HCT116 (cell line): ENCODE measurements at regions not wholly inside any gene's neighbourhood (a gene's known extent, or its start where the extent isn't known, plus 50 kb on each side); places are given as distances from the start of the nearest gene placed in this dataset.
A peak's percentile ranks its signal among the peaks of the same experiment; 100 is the strongest.

Source experiments
- ATAC-seq: fragments of 200-7000 bp; cut with Tn5 transposase; 2 replicates; pipeline ENCODE4 v1.9.1; 2020; ENCODE audit warnings: mild to moderate bottlenecking, moderate library complexity
- BruUV-seq: library from RNA; stranded (reverse); fragments of 400-500 nt; replicated peaks from 2 replicates; lab custom pipeline; 2021; lab: Mats Ljungman, UMichigan
- CTCF ChIA-PET: fragments of 300-600 bp; sonication (Branson Sonifier 250); formaldehyde crosslinking; loops from one replicate; lab custom pipeline; 2021; ENCODE audit warnings: antibody characterized with exemption; lab: Charles Lee
- POLR2A ChIA-PET: fragments of 300-600, 350-600 bp; sonication (Branson Sonifier 250); formaldehyde crosslinking; loops from one replicate; lab custom pipeline; 2021; ENCODE audit warnings: antibody characterized with exemption; lab: Charles Lee
- RAD21 ChIA-PET, 2 experiments: fragments of 300-600 bp; sonication (Branson Sonifier 250); formaldehyde crosslinking; loops; one replicate each; lab custom pipeline; 2023; ENCODE audit warnings: low total read pairs in 2 of 2; ENCODE audit not compliant: uncharacterized antibody in 2 of 2, unreplicated experiment in 2 of 2, low non-redundant PET in 1 of 2; lab: Charles Lee
- DNase-seq: peaks from one replicate; pipeline ENCODE4 v3.0.0-alpha.2; 2010; ENCODE audit warnings: low read depth, low spot score
- H2AFZ ChIP-seq: fragments of 200-600 bp; shearing (Covaris generic), sonication (generic); 2 replicates; pipeline ENCODE4 v1.6.1; 2017; ENCODE audit warnings: low read depth, mixed run types, mixed read lengths, antibody characterized with exemption, low read length; ENCODE audit not compliant: poor library complexity, severe bottlenecking
- H3K27ac ChIP-seq: 2 replicates; pipeline ENCODE4 v1.5.1; 2012; ENCODE audit warnings: low read depth, low read length
- H3K27me3 ChIP-seq: fragments of 200-600 bp; sonication (generic); 2 replicates; pipeline ENCODE4 v1.6.1; 2016; ENCODE audit warnings: mixed run types, low read length, mixed read lengths; ENCODE audit not compliant: insufficient read depth
- H3K36me3 ChIP-seq, 2 experiments: fragments of 200-500 bp in 1 of 2; fragments of 200-600 bp in 1 of 2; sonication (Bioruptor generic) in 1 of 2; sonication (generic) in 1 of 2; 2 replicates each; pipeline versions ENCODE4 v1.5.1 to v1.6.1; 2014 to 2016; ENCODE audit warnings: low read length in 2 of 2, inconsistent platforms in 1 of 2, mixed read lengths in 1 of 2, mixed run types in 1 of 2; ENCODE audit not compliant: insufficient read depth in 2 of 2, control insufficient read depth in 1 of 2
- H3K4me1 ChIP-seq, 2 experiments: fragments of 200-600 bp in 1 of 2; sonication (generic) in 1 of 2; 2 replicates each; pipeline versions ENCODE4 v1.5.1 to v1.6.1; 2012 to 2017; ENCODE audit warnings: low read length in 2 of 2, inconsistent platforms in 1 of 2, mild to moderate bottlenecking in 1 of 2, mixed read lengths in 1 of 2, mixed run types in 1 of 2, moderate library complexity in 1 of 2; ENCODE audit not compliant: insufficient read depth in 2 of 2, control insufficient read depth in 1 of 2
- H3K4me2 ChIP-seq: fragments of 200-600 bp; sonication (generic); 2 replicates; pipeline ENCODE4 v1.6.1; 2017; ENCODE audit warnings: mixed run types, low read length, mixed read lengths
- H3K4me3 ChIP-seq, 2 experiments: fragments of 200-600 bp in 1 of 2; sonication (generic) in 1 of 2; replicated peaks in 1 of 2; 2 replicates each; pipeline ENCODE4 v1.5.1; 2011 to 2016; ENCODE audit warnings: low read length in 2 of 2, control low read depth in 1 of 2, low read depth in 1 of 2, mild to moderate bottlenecking in 1 of 2, mixed read lengths in 1 of 2, mixed run types in 1 of 2
- H3K79me2 ChIP-seq: fragments of 200-600 bp; sonication (generic); 2 replicates; pipeline ENCODE4 v1.6.1; 2017; ENCODE audit warnings: mild to moderate bottlenecking, mixed run types, low read length, moderate library complexity, mixed read lengths; ENCODE audit not compliant: insufficient read depth
- H3K9ac ChIP-seq: fragments of 200-600 bp; sonication (generic); 2 replicates; pipeline ENCODE4 v1.6.1; 2016; ENCODE audit warnings: low read length, mixed read lengths
- H3K9me2 ChIP-seq: fragments of 200-600 bp; sonication (generic), shearing (Covaris generic); 2 replicates; pipeline ENCODE4 v1.6.1; 2017; ENCODE audit warnings: mixed run types, mild to moderate bottlenecking, moderate library complexity; ENCODE audit not compliant: insufficient read depth
- H3K9me3 ChIP-seq, 2 experiments: fragments of 200-500 bp in 1 of 2; fragments of 200-600 bp in 1 of 2; sonication (Bioruptor generic) in 1 of 2; sonication (generic) in 1 of 2; 2 replicates each; pipeline ENCODE4 v1.6.1; 2014 to 2017; ENCODE audit warnings: low read length in 2 of 2, mixed read lengths in 2 of 2, inconsistent platforms in 1 of 2, low read depth in 1 of 2, mild to moderate bottlenecking in 1 of 2, mixed run types in 1 of 2, moderate library complexity in 1 of 2; ENCODE audit not compliant: control insufficient read depth in 1 of 2, insufficient read depth in 1 of 2
- H4K20me1 ChIP-seq: fragments of 200-600 bp; sonication (generic), shearing (Covaris generic); 2 replicates; pipeline ENCODE4 v1.6.1; 2017; ENCODE audit warnings: mixed run types, mild to moderate bottlenecking, moderate library complexity; ENCODE audit not compliant: insufficient read depth
- CBX3 ChIP-seq: IDR thresholded peaks from 2 replicates; pipeline ENCODE4 v1.6.1; 2012; ENCODE audit warnings: low read depth
- CEBPB ChIP-seq: IDR thresholded peaks from 2 replicates; pipeline ENCODE4 v1.6.1; 2012; ENCODE audit warnings: low read depth
- CTCF ChIP-seq, 3 experiments: fragments of 200-600 bp in 1 of 3; sonication (generic) in 1 of 3; IDR thresholded peaks in 2 of 3; conservative IDR thresholded peaks in 1 of 3; 2 replicates each; pipeline ENCODE4 v1.5.1; 2012 to 2017; ENCODE audit warnings: low read depth in 2 of 3, low read length in 2 of 3, antibody characterized with exemption in 1 of 3, borderline replicate concordance in 1 of 3, control low read depth in 1 of 3, mild to moderate bottlenecking in 1 of 3, mixed read lengths in 1 of 3, mixed run types in 1 of 3, moderate library complexity in 1 of 3; ENCODE audit not compliant: insufficient read depth in 1 of 3
- EGR1 ChIP-seq: IDR thresholded peaks from 2 replicates; pipeline ENCODE4 v1.6.1; 2012; ENCODE audit warnings: low read depth
- ELF1 ChIP-seq: IDR thresholded peaks from 2 replicates; pipeline ENCODE4 v1.6.1; 2012; ENCODE audit warnings: low read depth, borderline replicate concordance
- EZH2 ChIP-seq: fragments of 200-600 bp; sonication (generic); IDR thresholded peaks from 2 replicates; pipeline ENCODE4 v1.6.1; 2017; ENCODE audit warnings: antibody characterized with exemption, mixed run types
- EZH2phosphoT487 ChIP-seq: fragments of 200-600 bp; IDR thresholded peaks from 2 replicates; pipeline ENCODE4 v1.6.1; 2018; ENCODE audit warnings: antibody characterized with exemption, borderline replicate concordance
- FOSL1 ChIP-seq: IDR thresholded peaks from 2 replicates; pipeline ENCODE4 v1.6.1; 2012; ENCODE audit warnings: low read depth
- JUND ChIP-seq: IDR thresholded peaks from 2 replicates; pipeline ENCODE4 v1.6.1; 2012
- MAX ChIP-seq: IDR thresholded peaks from 2 replicates; pipeline ENCODE4 v1.6.1; 2012
- POLR2A ChIP-seq: IDR thresholded peaks from 2 replicates; pipeline ENCODE4 v1.7.0; 2011; ENCODE audit warnings: borderline replicate concordance; ENCODE audit not compliant: insufficient read depth, insufficient read length; ENCODE audit errors: extremely low read depth
- POLR2AphosphoS5 ChIP-seq: IDR thresholded peaks from 2 replicates; pipeline ENCODE4 v1.6.1; 2011; ENCODE audit warnings: mild to moderate bottlenecking, low read depth, low read length, moderate library complexity
- RAD21 ChIP-seq: IDR thresholded peaks from 2 replicates; pipeline ENCODE4 v1.6.1; 2012; ENCODE audit warnings: low read depth, mild to moderate bottlenecking
- SIN3A ChIP-seq: IDR thresholded peaks from 2 replicates; pipeline ENCODE4 v1.6.1; 2012; ENCODE audit warnings: low read depth
- SRF ChIP-seq: IDR thresholded peaks from 2 replicates; pipeline ENCODE4 v1.6.1; 2012; ENCODE audit warnings: low read depth
- TCF7L2 ChIP-seq: IDR thresholded peaks from 2 replicates; pipeline ENCODE4 v1.7.0; 2011; ENCODE audit warnings: borderline replicate concordance, inconsistent platforms; ENCODE audit not compliant: insufficient read depth, insufficient read length; ENCODE audit errors: extremely low read depth
- YY1 ChIP-seq: IDR thresholded peaks from 2 replicates; pipeline ENCODE4 v1.6.1; 2011; ENCODE audit warnings: low read length, low read depth, moderate library complexity, mild to moderate bottlenecking; ENCODE audit not compliant: insufficient replicate concordance; ENCODE audit errors: extremely low read depth
- ZFX ChIP-seq: fragments of 450-650 bp; IDR thresholded peaks from 2 replicates; pipeline ENCODE4 v1.6.1; 2017
- intact Hi-C: fragments of 100-400 bp; cut with micrococcal nuclease; formaldehyde crosslinking; loops from 2 replicates; pipeline ENCODE4 v1.10.0; 2022

GRCh38 chr10:31739146-31739545 lies 189.5 kb downstream of the ARHGAP12 start:
- Histone ChIP-seq H3K36me3 (no peaks in the 10 kb centered on the region), H3K9me2 (no peaks in the 10 kb centered on the region), H3K9ac (no peak overlapping the region), H4K20me1 (no peaks in the 10 kb centered on the region), H3K4me3 (no peak overlapping the region), H3K27ac (no peak overlapping the region), H3K79me2 (no peaks in the 10 kb centered on the region), H3K4me1 (peaks cover 3 to 17% of the 10 kb centered on the region in 2 experiments; a peak in 3 of 4 replicates), H2AFZ (no peak overlapping the region), H3K4me2 (peak overlapping the region; percentile 42; the same call in 1 of the 2 replicates), H3K27me3 (no peaks in the 10 kb centered on the region), H3K9me3 (no peaks in the 10 kb centered on the region)
- CTCF ChIA-PET = no interaction called here
- RAD21 ChIA-PET = no interaction called here
- DNase-seq (no peak), ATAC-seq (no peak)
- BruUV-seq = no TSS peak
- intact Hi-C loops = no loop called here
- TF ChIP-seq MAX (no peak), SRF (no peak), POLR2AphosphoS5 (no peak), ZFX (no peak), CEBPB (no peak)
- POLR2A ChIA-PET = interaction anchor here (0.6 kb wide), 1 partner anchor 15 kb away, joined by 4 read pairs; no protein-coding TSS in a partner anchor

GRCh38 chr10:31731711-31732110 lies 196.9 kb downstream of the ARHGAP12 start:
- no peak for TF ChIP-seq SIN3A
- TF ChIP-seq EZH2 = no peak
- TF ChIP-seq CEBPB = no peak
- no peak for TF ChIP-seq TCF7L2
- no peak for TF ChIP-seq JUND
- TF ChIP-seq CBX3 = no peak
- no peak for TF ChIP-seq EGR1
- TF ChIP-seq FOSL1 = no peak
- no peak for TF ChIP-seq ELF1
- no peak for TF ChIP-seq CTCF (IDR thresholded peaks at IDR 0.05 in 2 of 3, conservative IDR thresholded peaks at IDR 0.05 in 1 of 3; ENCODE audit: borderline replicate concordance in 1 of 3, insufficient read depth in 1 of 3, low read depth in 2 of 3, low read length in 2 of 3)
- no peak for TF ChIP-seq ZFX
- TF ChIP-seq EZH2phosphoT487 = no peak
- TF ChIP-seq RAD21 = no peak
- no peak for TF ChIP-seq YY1
- no peak for TF ChIP-seq SRF
- TF ChIP-seq POLR2A = no peak
- Histone ChIP-seq H3K27me3 (no peaks in the 10 kb centered on the region), H3K36me3 (no peaks in the 10 kb centered on the region), H3K27ac (no peak overlapping the region), H2AFZ (no peak overlapping the region), H3K9me2 (no peaks in the 10 kb centered on the region), H3K79me2 (no peaks in the 10 kb centered on the region), H4K20me1 (no peaks in the 10 kb centered on the region), H3K9me3 (no peaks in the 10 kb centered on the region), H3K4me2 (no peak overlapping the region), H3K4me1 (no peaks in the 10 kb centered on the region), H3K9ac (no peak overlapping the region), H3K4me3 (no peak overlapping the region)
- intact Hi-C loops = no loop called here
- no TSS peak for BruUV-seq
- ATAC-seq (no peak), DNase-seq (no peak)
- RAD21 ChIA-PET = no interaction called here
- CTCF ChIA-PET = no interaction called here
- POLR2A ChIA-PET = no interaction called here
